Epidermal melanocyte (primary cell): ENCODE measurements at regions not wholly inside any gene's neighbourhood (a gene's known extent, or its start where the extent isn't known, plus 50 kb on each side); places are given as distances from the start of the nearest gene placed in this dataset.

Source experiments
- DNase-seq: peaks from one replicate; pipeline ENCODE4 v3.0.0; 2011; ENCODE audit warnings: low spot score; ENCODE audit not compliant: insufficient read length

GRCh38 chr1:81407000-81407821, 393.5 kb upstream of the ADGRL2 start:
- DNase-seq = no peak

GRCh38 chr1:81406292-81406999, 394.3 kb upstream of the ADGRL2 start:
- DNase-seq = no peak

GRCh38 chr1:81398041-81398440, 402.7 kb upstream of the ADGRL2 start:
- no peak for DNase-seq

DNA sequence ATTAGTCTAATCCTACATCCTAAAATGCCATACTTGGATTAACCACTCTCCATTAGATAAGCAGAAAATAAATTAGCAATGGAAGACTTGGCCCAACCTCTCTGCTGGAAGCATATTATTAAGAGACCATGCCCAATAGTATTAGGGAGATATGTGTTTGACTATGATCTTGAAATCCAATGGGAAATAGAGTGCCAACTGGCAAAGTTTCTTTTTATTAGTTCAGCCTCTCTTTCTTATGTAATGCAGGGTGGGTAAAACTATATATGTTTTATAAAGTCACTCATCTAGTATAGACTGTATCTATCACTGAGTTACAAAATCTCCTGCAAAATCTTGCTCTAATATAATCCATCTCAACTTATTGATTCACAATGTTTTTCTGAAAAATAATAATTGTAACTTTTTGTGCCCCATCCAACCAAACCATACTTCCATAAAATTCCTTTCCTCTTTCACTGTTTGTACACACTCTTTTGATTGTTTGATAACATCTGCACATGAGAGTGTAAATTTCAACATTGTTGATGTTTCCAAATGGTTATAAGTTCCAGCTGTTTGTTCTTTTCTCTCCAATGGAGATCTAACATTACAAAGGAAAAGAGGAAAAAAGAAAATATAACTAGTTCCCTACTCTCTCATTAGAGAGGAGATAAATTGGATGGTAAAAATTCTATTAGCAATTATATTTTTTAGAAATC, 408.1 kb upstream of the ADGRL2 start:
- no peak for DNase-seq

GRCh38 chr1:81391125-81391828, 409.5 kb upstream of the ADGRL2 start:
- no peak for DNase-seq

GRCh38 chr1:81388435-81388834, 412.3 kb upstream of the ADGRL2 start:
- no peak for DNase-seq

- DNase-seq = no peak
Measured at GRCh38 chr1:81387446-81387845, 413.3 kb upstream of the ADGRL2 start.

GRCh38 chr1:81382561-81382960, 418.2 kb upstream of the ADGRL2 start:
- no peak for DNase-seq

GRCh38 chr1:81381881-81382280, 418.9 kb upstream of the ADGRL2 start:
- no peak for DNase-seq

- DNase-seq = no peak
Measured at GRCh38 chr1:81380436-81380835, 420.3 kb upstream of the ADGRL2 start.

GRCh38 chr1:81379430-81379829, 421.3 kb upstream of the ADGRL2 start:
- no peak for DNase-seq

DNA sequence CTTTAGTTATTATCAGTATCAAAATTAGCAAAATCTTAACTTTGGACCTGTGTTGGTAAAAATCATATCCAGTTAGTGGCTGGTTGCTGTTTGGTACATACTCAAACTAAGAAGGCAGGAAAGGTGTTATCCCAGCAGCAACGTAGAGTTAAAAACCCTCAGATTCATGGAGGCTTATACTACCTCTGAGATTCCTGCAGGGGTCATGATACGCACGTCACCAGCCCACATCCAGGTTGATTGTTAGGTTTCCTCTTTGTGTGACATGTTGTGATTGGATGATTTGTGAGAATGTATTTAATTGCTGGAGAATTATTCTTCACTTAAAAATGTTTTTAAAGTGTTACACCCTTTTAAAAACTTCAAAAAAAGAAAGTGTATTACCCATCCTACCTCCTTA, 423.3 kb upstream of the ADGRL2 start:
- no peak for DNase-seq

GRCh38 chr1:81375884-81376548, 424.7 kb upstream of the ADGRL2 start:
- no peak for DNase-seq

DNA sequence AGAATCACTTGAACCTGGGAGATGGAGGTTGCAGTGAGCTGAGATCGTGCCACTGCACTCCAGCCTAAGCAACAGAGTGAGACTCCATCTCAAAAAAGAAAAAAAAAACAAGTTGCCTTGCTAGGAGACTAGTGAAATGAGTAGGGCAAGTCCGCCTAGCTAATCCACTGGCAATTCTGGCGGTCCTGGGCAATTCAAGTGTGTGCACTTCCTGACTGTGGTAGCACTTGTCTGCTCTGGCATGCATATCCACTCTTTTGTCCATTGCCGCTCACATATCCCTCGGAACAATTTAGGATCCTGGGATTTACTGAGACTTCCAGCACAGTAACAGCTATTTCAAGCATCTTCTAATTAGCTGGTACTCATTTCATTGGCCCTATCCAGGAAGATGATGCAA, 426.3 kb upstream of the ADGRL2 start:
- DNase-seq = no peak

DNA sequence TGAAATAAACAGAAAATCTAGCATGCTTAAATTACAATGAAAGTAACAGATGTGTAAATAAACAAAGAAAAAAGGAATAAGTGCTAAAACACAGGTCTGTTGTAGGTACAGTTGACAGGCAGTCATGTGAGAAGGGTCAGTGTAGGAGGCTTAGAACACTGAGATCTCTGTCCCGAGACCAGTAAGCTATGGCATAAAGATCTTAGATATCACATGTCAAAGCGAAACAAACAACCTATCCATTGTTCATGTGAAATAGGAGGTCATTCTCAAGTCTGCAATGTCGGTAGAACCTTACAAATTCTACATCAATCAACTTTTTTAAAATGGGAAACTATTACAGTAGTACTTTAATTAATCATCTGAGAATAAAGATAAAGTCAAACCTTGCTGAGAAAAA, 428.9 kb upstream of the ADGRL2 start:
- no peak for DNase-seq

GRCh38 chr1:81369833-81370232, 430.9 kb upstream of the ADGRL2 start:
- no peak for DNase-seq

GRCh38 chr1:81366173-81366572, 434.6 kb upstream of the ADGRL2 start:
- peak; percentile 22 for DNase-seq

GRCh38 chr1:81364088-81364487, 436.6 kb upstream of the ADGRL2 start:
- DNase-seq = no peak

- no peak for DNase-seq
Measured at GRCh38 chr1:81358151-81358550, 442.6 kb upstream of the ADGRL2 start.

DNA sequence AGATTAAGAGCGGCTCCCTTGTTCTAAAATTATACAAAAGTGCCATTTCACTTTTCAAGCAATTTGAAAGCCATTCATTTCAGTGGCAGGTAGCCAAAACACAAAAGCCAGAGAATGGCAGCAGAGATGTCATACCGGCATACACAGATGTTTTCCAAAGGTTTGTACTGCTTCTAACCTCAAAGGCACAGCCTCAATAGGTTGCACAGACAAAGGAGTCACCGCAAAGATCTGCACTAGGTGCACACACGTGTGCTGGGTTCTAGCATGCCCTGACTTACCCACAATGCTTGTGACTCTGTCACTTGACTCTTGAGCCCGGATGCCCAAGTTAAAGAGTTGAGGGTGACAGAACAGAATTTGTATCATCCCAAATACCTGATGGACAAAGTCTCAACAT, 448.9 kb upstream of the ADGRL2 start:
- no peak for DNase-seq
